GM23338 (cell line): ENCODE measurements at regions not wholly inside any gene's neighbourhood (a gene's known extent, or its start where the extent isn't known, plus 50 kb on each side); places are given as distances from the start of the nearest gene placed in this dataset.

Experiments
- ATAC-seq: fragments of 200-7000 bp; cut with Tn5 transposase; 3 replicates; pipeline ENCODE4 v1.9.1; 2020
- DNase-seq: peaks from one replicate; pipeline ENCODE4 v3.0.0-alpha.2; 2015; ENCODE audit warnings: low spot score
- H2AFZ ChIP-seq: fragments of 200-600 bp; sonication (generic); 2 replicates; pipeline ENCODE4 v1.8.0; 2016; ENCODE audit warnings: antibody characterized with exemption, mild to moderate bottlenecking, moderate library complexity
- H3F3A ChIP-seq: fragments of 200-600 bp; sonication (generic); replicated peaks from 2 replicates; pipeline ENCODE4 v1.8.0; 2017; ENCODE audit warnings: antibody characterized with exemption, mixed run types, low read depth
- H3K27ac ChIP-seq: fragments of 200-600 bp; sonication (generic); 2 replicates; pipeline ENCODE4 v1.6.1; 2016; ENCODE audit warnings: low read depth
- H3K27me3 ChIP-seq: fragments of 200-600 bp; sonication (generic); 2 replicates; pipeline ENCODE4 v1.8.0; 2016; ENCODE audit warnings: mild to moderate bottlenecking, mixed run types, moderate library complexity; ENCODE audit not compliant: insufficient read depth
- H3K36me3 ChIP-seq: fragments of 200-600 bp; sonication (generic); 2 replicates; pipeline ENCODE4 v1.8.0; 2016; ENCODE audit warnings: mild to moderate bottlenecking; ENCODE audit not compliant: insufficient read depth
- H3K4me1 ChIP-seq: fragments of 200-600 bp; sonication (generic); 2 replicates; pipeline ENCODE4 v1.8.0; 2016; ENCODE audit warnings: mild to moderate bottlenecking, moderate library complexity; ENCODE audit not compliant: insufficient read depth
- H3K4me2 ChIP-seq: fragments of 200-600 bp; sonication (generic); 2 replicates; pipeline ENCODE4 v1.7.1; 2017; ENCODE audit warnings: mixed run types
- H3K4me3 ChIP-seq: fragments of 200-600 bp; sonication (generic); 2 replicates; pipeline ENCODE4 v1.6.1; 2016; ENCODE audit warnings: mixed run types
- H3K79me2 ChIP-seq: fragments of 200-600 bp; sonication (generic); replicated peaks from 2 replicates; pipeline ENCODE4 v1.8.0; 2017; ENCODE audit warnings: mild to moderate bottlenecking; ENCODE audit not compliant: insufficient read depth
- H3K9me2 ChIP-seq: fragments of 200-600 bp; sonication (generic); 2 replicates; pipeline ENCODE4 v1.8.0; 2017; ENCODE audit not compliant: insufficient read depth
- H4K20me1 ChIP-seq: fragments of 200-600 bp; sonication (generic); replicated peaks from 2 replicates; pipeline ENCODE4 v1.8.0; 2017; ENCODE audit warnings: mild to moderate bottlenecking; ENCODE audit not compliant: insufficient read depth
- H3K27ac Mint-ChIP-seq: 2 replicates; pipeline ENCODE4 v1.8.0; 2020; ENCODE audit warnings: inconsistent platforms, mild to moderate bottlenecking, moderate library complexity, mixed read lengths
- H3K27me3 Mint-ChIP-seq: 3 replicates; pipeline ENCODE4 v1.8.0; 2022; ENCODE audit warnings: low read depth, mild to moderate bottlenecking, moderate library complexity, mixed read lengths, inconsistent platforms; ENCODE audit not compliant: insufficient read depth, poor library complexity
- H3K36me3 Mint-ChIP-seq: 3 replicates; pipeline ENCODE4 v1.8.0; 2021; ENCODE audit warnings: low read depth, mild to moderate bottlenecking, inconsistent platforms, moderate library complexity, mixed read lengths
- H3K4me1 Mint-ChIP-seq: 3 replicates; pipeline ENCODE4 v1.8.0; 2020; ENCODE audit warnings: mild to moderate bottlenecking, inconsistent platforms, mixed read lengths
- H3K4me3 Mint-ChIP-seq: 3 replicates; pipeline ENCODE4 v1.8.0; 2021; ENCODE audit warnings: moderate library complexity, mild to moderate bottlenecking, inconsistent platforms, mixed read lengths
- H3K9me3 Mint-ChIP-seq: 3 replicates; pipeline ENCODE4 v1.8.0; 2020; ENCODE audit warnings: moderate library complexity, mild to moderate bottlenecking, inconsistent platforms, mixed read lengths
- CREB1 ChIP-seq: fragments of 250-450 bp; sonication (Bioruptor Pico); IDR thresholded peaks from 2 replicates; pipeline ENCODE4 v1.5.0; 2020; ENCODE audit warnings: low read depth, mild to moderate bottlenecking, moderate library complexity
- CTCF ChIP-seq, 2 experiments: fragments of 200-600 bp in 1 of 2; sonication (generic) in 1 of 2; conservative IDR thresholded peaks; 2 replicates each; pipeline versions ENCODE4 v1.5.1 to v1.6.1; 2016 to 2017; ENCODE audit warnings: antibody characterized with exemption in 2 of 2, low read depth in 2 of 2, mild to moderate bottlenecking in 2 of 2, moderate library complexity in 1 of 2
- EZH2phosphoT487 ChIP-seq: fragments of 200-600 bp; sonication (generic); IDR thresholded peaks from one replicate; pipeline ENCODE4 v1.8.1; 2018; ENCODE audit warnings: antibody characterized with exemption; ENCODE audit not compliant: unreplicated experiment
- JUNB ChIP-seq: IDR thresholded peaks from one replicate; pipeline ENCODE4 v1.6.1; 2016; ENCODE audit warnings: antibody characterized with exemption; ENCODE audit not compliant: unreplicated experiment
- NANOG ChIP-seq: IDR thresholded peaks from 2 replicates; pipeline ENCODE4 v1.6.1; 2016; ENCODE audit warnings: antibody characterized with exemption, borderline replicate concordance
- POLR2AphosphoS5 ChIP-seq: IDR thresholded peaks from 2 replicates; pipeline ENCODE4 v1.6.1; 2016; ENCODE audit warnings: antibody characterized with exemption, low read depth
- ZNF114 ChIP-seq: fragments of 250-450 bp; sonication (Bioruptor Pico); IDR thresholded peaks from 2 replicates; pipeline ENCODE4 v1.5.0; 2020; ENCODE audit warnings: mild to moderate bottlenecking, moderate library complexity
- ZNF331 ChIP-seq: fragments of 250-450 bp; sonication (Bioruptor Pico); IDR thresholded peaks from 2 replicates; pipeline ENCODE4 v1.5.0; 2020; ENCODE audit warnings: low read depth, mild to moderate bottlenecking, moderate library complexity
- ZNF462 ChIP-seq: fragments of 250-450 bp; sonication (Bioruptor Pico); IDR thresholded peaks from 2 replicates; pipeline ENCODE4 v1.5.0; 2020; ENCODE audit warnings: mild to moderate bottlenecking, moderate library complexity
- TF ChIP-seq, protein P1 (sequence below): IDR thresholded peaks from one replicate; pipeline ENCODE4 v1.6.1; 2018; ENCODE audit warnings: antibody characterized with exemption; ENCODE audit not compliant: unreplicated experiment

- no peak for TF ChIP-seq ZNF462
- no peak for TF ChIP-seq ZNF114
Observed at GRCh38 chr2:61758159-61758558, 95.7 kb downstream of the FAM161A start (continued).

GRCh38 chr2:61753512-61753911, 100.3 kb downstream of the FAM161A start:
- no peaks in the 10 kb centered on the region for H3K9me2 ChIP-seq
- no peak overlapping the region for H3K4me3 ChIP-seq
- no peaks in the 10 kb centered on the region for H3K36me3 Mint-ChIP-seq
- no peaks in the 10 kb centered on the region for H3K36me3 ChIP-seq
- peaks cover 3% of the 10 kb centered on the region; the same call in 2 of the 3 replicates for H3K9me3 Mint-ChIP-seq
- no peak overlapping the region for H3K4me3 Mint-ChIP-seq
- no peak overlapping the region for H2AFZ ChIP-seq
- ATAC-seq (no peak), DNase-seq (no peak)
- no peaks in the 10 kb centered on the region for H4K20me1 ChIP-seq
- no peaks in the 10 kb centered on the region for H3K79me2 ChIP-seq
- peaks cover 4% of the 10 kb centered on the region for H3K27me3 Mint-ChIP-seq
- TF ChIP-seq ZNF114: no peak
- no peak overlapping the region for H3K4me2 ChIP-seq
- H3K4me1 Mint-ChIP-seq: no peaks in the 10 kb centered on the region
- H3F3A ChIP-seq: no peaks in the 10 kb centered on the region
- no peaks in the 10 kb centered on the region for H3K4me1 ChIP-seq
- no peak overlapping the region for H3K27ac Mint-ChIP-seq
- no peak overlapping the region for H3K27ac ChIP-seq
- no peaks in the 10 kb centered on the region for H3K27me3 ChIP-seq

DNA sequence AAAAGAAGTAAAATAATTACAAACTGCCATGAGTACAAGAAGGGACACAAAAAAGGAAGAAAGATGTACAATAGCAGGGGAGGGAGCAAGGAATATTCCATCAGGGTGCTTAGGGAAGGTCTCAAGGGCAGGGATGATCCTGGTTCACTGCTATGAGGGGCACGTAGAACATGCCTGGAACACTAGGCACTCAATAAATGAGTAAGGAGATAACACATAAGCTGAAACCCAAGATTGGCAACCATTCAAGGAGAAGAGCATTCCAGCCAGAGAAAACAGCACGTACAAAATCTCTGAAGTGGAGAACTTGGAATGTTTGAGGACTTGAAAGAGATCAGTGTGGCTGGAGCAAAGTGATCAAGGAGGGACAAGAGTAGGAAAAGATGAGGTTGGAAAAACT, 103.2 kb downstream of the FAM161A start:
- H3K36me3 ChIP-seq: no peaks in the 10 kb centered on the region
- H3K79me2 ChIP-seq: no peaks in the 10 kb centered on the region
- H3K27me3 Mint-ChIP-seq: peaks cover 5% of the 10 kb centered on the region
- no peaks in the 10 kb centered on the region for H3K27me3 ChIP-seq
- no peak overlapping the region for H3K4me2 ChIP-seq
- no peaks in the 10 kb centered on the region for H3K4me1 Mint-ChIP-seq
- no peaks in the 10 kb centered on the region for H3F3A ChIP-seq
- peaks cover 3% of the 10 kb centered on the region; the same call in 2 of the 3 replicates for H3K9me3 Mint-ChIP-seq
- H3K9me2 ChIP-seq: no peaks in the 10 kb centered on the region
- no peaks in the 10 kb centered on the region for H4K20me1 ChIP-seq
- H2AFZ ChIP-seq: no peak overlapping the region
- no peak overlapping the region for H3K27ac ChIP-seq
- H3K4me3 ChIP-seq: no peak overlapping the region
- no peak for ATAC-seq
- no peak overlapping the region for H3K4me3 Mint-ChIP-seq
- DNase-seq: no peak
- no peaks in the 10 kb centered on the region for H3K36me3 Mint-ChIP-seq
- no peak overlapping the region for H3K27ac Mint-ChIP-seq
- H3K4me1 ChIP-seq: no peaks in the 10 kb centered on the region
- no peak for TF ChIP-seq CREB1 (CRISPR knock-in tag)
- no peak for TF ChIP-seq POLR2AphosphoS5
- no peak for TF ChIP-seq EZH2phosphoT487
- TF ChIP-seq, protein P1, sequence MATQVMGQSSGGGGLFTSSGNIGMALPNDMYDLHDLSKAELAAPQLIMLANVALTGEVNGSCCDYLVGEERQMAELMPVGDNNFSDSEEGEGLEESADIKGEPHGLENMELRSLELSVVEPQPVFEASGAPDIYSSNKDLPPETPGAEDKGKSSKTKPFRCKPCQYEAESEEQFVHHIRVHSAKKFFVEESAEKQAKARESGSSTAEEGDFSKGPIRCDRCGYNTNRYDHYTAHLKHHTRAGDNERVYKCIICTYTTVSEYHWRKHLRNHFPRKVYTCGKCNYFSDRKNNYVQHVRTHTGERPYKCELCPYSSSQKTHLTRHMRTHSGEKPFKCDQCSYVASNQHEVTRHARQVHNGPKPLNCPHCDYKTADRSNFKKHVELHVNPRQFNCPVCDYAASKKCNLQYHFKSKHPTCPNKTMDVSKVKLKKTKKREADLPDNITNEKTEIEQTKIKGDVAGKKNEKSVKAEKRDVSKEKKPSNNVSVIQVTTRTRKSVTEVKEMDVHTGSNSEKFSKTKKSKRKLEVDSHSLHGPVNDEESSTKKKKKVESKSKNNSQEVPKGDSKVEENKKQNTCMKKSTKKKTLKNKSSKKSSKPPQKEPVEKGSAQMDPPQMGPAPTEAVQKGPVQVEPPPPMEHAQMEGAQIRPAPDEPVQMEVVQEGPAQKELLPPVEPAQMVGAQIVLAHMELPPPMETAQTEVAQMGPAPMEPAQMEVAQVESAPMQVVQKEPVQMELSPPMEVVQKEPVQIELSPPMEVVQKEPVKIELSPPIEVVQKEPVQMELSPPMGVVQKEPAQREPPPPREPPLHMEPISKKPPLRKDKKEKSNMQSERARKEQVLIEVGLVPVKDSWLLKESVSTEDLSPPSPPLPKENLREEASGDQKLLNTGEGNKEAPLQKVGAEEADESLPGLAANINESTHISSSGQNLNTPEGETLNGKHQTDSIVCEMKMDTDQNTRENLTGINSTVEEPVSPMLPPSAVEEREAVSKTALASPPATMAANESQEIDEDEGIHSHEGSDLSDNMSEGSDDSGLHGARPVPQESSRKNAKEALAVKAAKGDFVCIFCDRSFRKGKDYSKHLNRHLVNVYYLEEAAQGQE: no peak
- no peak for TF ChIP-seq NANOG
- TF ChIP-seq ZNF331 (CRISPR knock-in tag): no peak
- no peak for TF ChIP-seq JUNB
- no peak for TF ChIP-seq ZNF114
- no peak for TF ChIP-seq CTCF (conservative IDR thresholded peaks at IDR 0.05; ENCODE audit: low read depth in 2 of 2)
